HG03196 (cell line): ENCODE measurements at regions not wholly inside any gene's neighbourhood (a gene's known extent, or its start where the extent isn't known, plus 50 kb on each side); places are given as distances from the start of the nearest gene placed in this dataset.
"Not testable (repeated sequence)": the region's sequence is repeated elsewhere in the genome, so short reads cannot be mapped to it uniquely, and the experiment has no call there.

ENCODE experiments used
- ATAC-seq: cut with Tn5 transposase; IDR thresholded peaks from one replicate; pipeline ENCODE4 v1.9.1; 2021; ENCODE audit not compliant: unreplicated experiment

GRCh38 chr4:117014236-117014635 lies 71.1 kb downstream of the TRAM1L1 start:
- ATAC-seq = no peak

GRCh38 chr4:117010671-117011070 lies 74.7 kb downstream of the TRAM1L1 start:
- ATAC-seq = no peak

- no peak for ATAC-seq
Observed at GRCh38 chr4:117001077-117001476, 84.3 kb downstream of the TRAM1L1 start.

GRCh38 chr4:116982656-116983055 lies 102.7 kb downstream of the TRAM1L1 start:
- no peak for ATAC-seq

- ATAC-seq = not testable (repeated sequence)
Observed at GRCh38 chr4:116980436-116980835, 104.9 kb downstream of the TRAM1L1 start.

- ATAC-seq = no peak
Observed at GRCh38 chr4:116959045-116959444, 126.3 kb downstream of the TRAM1L1 start.

GRCh38 chr4:116953947-116954346 lies 131.4 kb downstream of the TRAM1L1 start:
- no peak for ATAC-seq

- ATAC-seq = no peak
Observed at GRCh38 chr4:116952530-116953136, 132.7 kb downstream of the TRAM1L1 start.

- no peak for ATAC-seq
Observed at GRCh38 chr4:116949856-116950255, 135.5 kb downstream of the TRAM1L1 start.

- no peak for ATAC-seq
Observed at GRCh38 chr4:116942315-116942714, 143.1 kb downstream of the TRAM1L1 start.

GRCh38 chr4:116930329-116930728 lies 155.0 kb downstream of the TRAM1L1 start:
- ATAC-seq = no peak

- no peak for ATAC-seq
Observed at GRCh38 chr4:116926631-116927295, 158.6 kb downstream of the TRAM1L1 start.

- ATAC-seq = no peak
Observed at GRCh38 chr4:116925900-116926457, 159.4 kb downstream of the TRAM1L1 start.

GRCh38 chr4:116923389-116923788 lies 162.0 kb downstream of the TRAM1L1 start:
- ATAC-seq = no peak

GRCh38 chr4:116913451-116913850 lies 171.9 kb downstream of the TRAM1L1 start:
- ATAC-seq = no peak

- no peak for ATAC-seq
Observed at GRCh38 chr4:116906758-116907157, 178.6 kb downstream of the TRAM1L1 start.

GRCh38 chr4:116899561-116899960 lies 185.8 kb downstream of the TRAM1L1 start:
- ATAC-seq = no peak

- no peak for ATAC-seq
Observed at GRCh38 chr4:116885579-116885978, 199.8 kb downstream of the TRAM1L1 start.

- no peak for ATAC-seq
Observed at GRCh38 chr4:116882503-116882902, 202.9 kb downstream of the TRAM1L1 start.

GRCh38 chr4:116881077-116881476 lies 204.3 kb downstream of the TRAM1L1 start:
- ATAC-seq = peak; percentile 84

GRCh38 chr4:116880625-116881024 lies 204.8 kb downstream of the TRAM1L1 start:
- ATAC-seq = peak; percentile 65

- ATAC-seq = no peak
Observed at GRCh38 chr4:116878280-116878679, 207.1 kb downstream of the TRAM1L1 start.
